Nephron progenitor cell (in vitro differentiated cells): ENCODE measurements at regions not wholly inside any gene's neighbourhood (a gene's known extent, or its start where the extent isn't known, plus 50 kb on each side); places are given as distances from the start of the nearest gene placed in this dataset.

Experiments
- DNase-seq: peaks from one replicate; pipeline ENCODE4 v3.0.0; 2021
- H3K27ac Mint-ChIP-seq: 2 replicates; pipeline ENCODE4 v1.8.0; 2021; ENCODE audit warnings: mild to moderate bottlenecking, moderate library complexity, mixed read lengths
- H3K27me3 Mint-ChIP-seq: 2 replicates; pipeline ENCODE4 v1.8.0; 2021; ENCODE audit warnings: mild to moderate bottlenecking, low read depth, mixed read lengths; ENCODE audit not compliant: poor library complexity
- H3K36me3 Mint-ChIP-seq: 2 replicates; pipeline ENCODE4 v1.8.0; 2021; ENCODE audit warnings: low read depth, mixed read lengths
- H3K4me1 Mint-ChIP-seq: 2 replicates; pipeline ENCODE4 v1.8.0; 2021; ENCODE audit warnings: mixed read lengths
- H3K4me3 Mint-ChIP-seq: 2 replicates; pipeline ENCODE4 v1.8.0; 2021; ENCODE audit warnings: mild to moderate bottlenecking, moderate library complexity, mixed read lengths
- H3K9me3 Mint-ChIP-seq: 2 replicates; pipeline ENCODE4 v1.8.0; 2021; ENCODE audit warnings: mild to moderate bottlenecking, moderate library complexity, mixed read lengths
- TF ChIP-seq, protein P1 (sequence below): fragments of 200-600 bp; sonication (generic); IDR thresholded peaks from 2 replicates; pipeline ENCODE4 v1.5.0; 2021; ENCODE audit warnings: antibody characterized with exemption

- no peak for DNase-seq
Measured at GRCh38 chr4:106454581-106454980, 86.0 kb upstream of the GIMD1 start.

DNA sequence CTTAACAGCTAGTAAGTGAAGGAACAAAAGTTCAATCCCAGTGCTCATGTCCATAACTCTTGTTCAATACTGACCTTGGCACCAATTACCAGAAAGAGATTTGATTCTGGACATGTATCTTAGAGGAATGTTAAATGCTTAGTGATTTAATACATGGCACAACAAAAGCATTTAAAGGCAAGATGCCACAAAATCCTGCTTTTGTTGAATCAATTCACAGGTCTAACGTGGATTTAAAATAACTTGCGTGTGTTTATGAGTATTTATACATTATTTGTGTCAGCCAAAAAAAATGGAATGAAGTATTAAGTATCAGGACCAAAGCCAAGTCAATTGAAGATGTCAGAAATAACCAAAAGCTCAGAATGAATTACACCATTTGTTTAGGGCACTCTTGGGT, 85.4 kb upstream of the GIMD1 start:
- DNase-seq: no peak
- no peak overlapping the region for H3K27ac Mint-ChIP-seq
- TF ChIP-seq, protein P1, sequence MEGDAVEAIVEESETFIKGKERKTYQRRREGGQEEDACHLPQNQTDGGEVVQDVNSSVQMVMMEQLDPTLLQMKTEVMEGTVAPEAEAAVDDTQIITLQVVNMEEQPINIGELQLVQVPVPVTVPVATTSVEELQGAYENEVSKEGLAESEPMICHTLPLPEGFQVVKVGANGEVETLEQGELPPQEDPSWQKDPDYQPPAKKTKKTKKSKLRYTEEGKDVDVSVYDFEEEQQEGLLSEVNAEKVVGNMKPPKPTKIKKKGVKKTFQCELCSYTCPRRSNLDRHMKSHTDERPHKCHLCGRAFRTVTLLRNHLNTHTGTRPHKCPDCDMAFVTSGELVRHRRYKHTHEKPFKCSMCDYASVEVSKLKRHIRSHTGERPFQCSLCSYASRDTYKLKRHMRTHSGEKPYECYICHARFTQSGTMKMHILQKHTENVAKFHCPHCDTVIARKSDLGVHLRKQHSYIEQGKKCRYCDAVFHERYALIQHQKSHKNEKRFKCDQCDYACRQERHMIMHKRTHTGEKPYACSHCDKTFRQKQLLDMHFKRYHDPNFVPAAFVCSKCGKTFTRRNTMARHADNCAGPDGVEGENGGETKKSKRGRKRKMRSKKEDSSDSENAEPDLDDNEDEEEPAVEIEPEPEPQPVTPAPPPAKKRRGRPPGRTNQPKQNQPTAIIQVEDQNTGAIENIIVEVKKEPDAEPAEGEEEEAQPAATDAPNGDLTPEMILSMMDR: no peak
- H3K36me3 Mint-ChIP-seq: no peaks in the 10 kb centered on the region
- H3K27me3 Mint-ChIP-seq: peaks cover 4% of the 10 kb centered on the region
- no peaks in the 10 kb centered on the region for H3K9me3 Mint-ChIP-seq
- H3K4me1 Mint-ChIP-seq: no peaks in the 10 kb centered on the region
- no peak overlapping the region for H3K4me3 Mint-ChIP-seq

More at GRCh38 chr4:106454581-106454980, 86.0 kb upstream of the GIMD1 start:
- Mint-ChIP-seq H3K4me1 (no peaks in the 10 kb centered on the region), H3K4me3 (no peak overlapping the region), H3K27ac (no peak overlapping the region), H3K9me3 (no peaks in the 10 kb centered on the region), H3K36me3 (no peaks in the 10 kb centered on the region), H3K27me3 (peaks cover 4% of the 10 kb centered on the region)
- TF ChIP-seq, protein P1: no peak

DNA sequence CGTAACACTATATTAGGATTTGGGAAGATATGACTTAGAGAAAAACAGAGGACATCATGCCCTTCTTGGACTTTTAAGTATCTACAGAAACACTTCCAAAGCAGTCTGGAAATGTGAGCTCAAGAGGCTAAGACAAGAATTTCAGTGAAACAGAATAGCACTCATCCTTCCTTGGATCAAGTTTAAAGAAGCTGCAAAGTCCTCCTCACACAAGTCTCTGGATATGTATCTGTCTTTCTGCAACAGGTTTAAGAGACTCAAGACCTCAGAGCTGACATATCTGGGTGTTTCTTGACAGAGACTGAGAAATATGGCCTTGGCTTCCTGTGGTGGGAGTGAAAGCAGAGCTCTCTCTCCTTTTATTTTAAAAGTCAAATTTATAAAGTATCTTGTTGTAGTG, 82.5 kb upstream of the GIMD1 start:
- TF ChIP-seq, protein P1: no peak
- Mint-ChIP-seq H3K27me3 (no peaks in the 10 kb centered on the region), H3K4me3 (no peak overlapping the region), H3K4me1 (no peaks in the 10 kb centered on the region), H3K27ac (no peak overlapping the region), H3K9me3 (peaks cover 7% of the 10 kb centered on the region), H3K36me3 (no peaks in the 10 kb centered on the region)
- no peak for DNase-seq

DNA sequence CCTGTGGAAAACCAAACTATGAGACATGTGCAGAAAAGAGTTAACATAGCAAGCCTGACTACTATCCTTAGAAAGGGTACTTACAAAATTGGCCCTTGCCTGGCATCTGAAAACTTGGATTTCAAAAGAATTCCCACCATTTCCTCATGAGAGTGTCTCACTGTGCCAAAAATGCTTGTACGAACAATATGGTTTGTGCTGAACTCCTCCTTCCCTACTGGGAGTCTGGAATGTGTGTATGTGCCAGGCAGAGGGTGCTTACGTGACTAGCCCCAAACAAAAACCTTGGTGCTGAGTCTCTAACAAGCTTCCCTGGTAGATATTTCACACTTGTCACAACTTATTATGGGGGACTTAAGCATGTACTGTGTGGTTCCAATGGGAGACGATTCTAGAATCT, 81.7 kb upstream of the GIMD1 start:
- Mint-ChIP-seq H3K4me1 (no peaks in the 10 kb centered on the region), H3K27me3 (no peaks in the 10 kb centered on the region), H3K27ac (no peak overlapping the region), H3K9me3 (peaks cover 13% of the 10 kb centered on the region), H3K36me3 (no peaks in the 10 kb centered on the region), H3K4me3 (no peak overlapping the region)
- DNase-seq: no peak
- TF ChIP-seq, protein P1: no peak

- H3K9me3 Mint-ChIP-seq: peaks cover 13% of the 10 kb centered on the region
- DNase-seq: no peak
- no peaks in the 10 kb centered on the region for H3K36me3 Mint-ChIP-seq
- no peak overlapping the region for H3K4me3 Mint-ChIP-seq
- H3K27me3 Mint-ChIP-seq: peaks cover 4% of the 10 kb centered on the region
- no peak overlapping the region for H3K27ac Mint-ChIP-seq
- TF ChIP-seq, protein P1: no peak
- H3K4me1 Mint-ChIP-seq: no peaks in the 10 kb centered on the region
Measured at GRCh38 chr4:106444557-106444956, 76.0 kb upstream of the GIMD1 start.

DNA sequence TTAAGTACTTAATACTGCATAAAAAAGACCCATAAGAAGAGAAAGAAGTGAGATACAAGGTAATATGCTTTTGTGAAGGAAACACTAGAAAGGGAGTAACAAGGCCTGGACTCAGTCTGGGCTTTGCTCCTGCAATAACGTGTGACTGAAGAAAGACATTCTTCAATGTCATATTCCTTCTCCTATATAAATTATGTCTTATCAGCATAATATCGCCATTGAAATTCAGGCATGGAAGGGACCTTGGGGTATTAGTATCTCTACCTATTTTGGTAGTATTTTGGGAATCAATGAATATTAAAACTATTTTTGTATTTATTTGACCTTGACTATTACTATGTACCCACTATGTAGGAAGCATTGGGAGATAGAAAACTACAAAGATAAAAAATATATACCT, 62.2 kb upstream of the GIMD1 start:
- Mint-ChIP-seq H3K4me3 (no peak overlapping the region), H3K9me3 (peaks cover under 1% of the 10 kb centered on the region), H3K36me3 (no peaks in the 10 kb centered on the region), H3K4me1 (no peaks in the 10 kb centered on the region), H3K27me3 (no peaks in the 10 kb centered on the region), H3K27ac (no peak overlapping the region)
- TF ChIP-seq, protein P1: no peak
- DNase-seq: no peak
